ENCODE measurements at regions not wholly inside any gene's neighbourhood (a gene's known extent, or its start where the extent isn't known, plus 50 kb on each side); places are given as distances from the start of the nearest gene placed in this dataset.
"Not testable (repeated sequence)": the region's sequence is repeated elsewhere in the genome, so short reads cannot be mapped to it uniquely, and the experiment has no call there.

DNA sequence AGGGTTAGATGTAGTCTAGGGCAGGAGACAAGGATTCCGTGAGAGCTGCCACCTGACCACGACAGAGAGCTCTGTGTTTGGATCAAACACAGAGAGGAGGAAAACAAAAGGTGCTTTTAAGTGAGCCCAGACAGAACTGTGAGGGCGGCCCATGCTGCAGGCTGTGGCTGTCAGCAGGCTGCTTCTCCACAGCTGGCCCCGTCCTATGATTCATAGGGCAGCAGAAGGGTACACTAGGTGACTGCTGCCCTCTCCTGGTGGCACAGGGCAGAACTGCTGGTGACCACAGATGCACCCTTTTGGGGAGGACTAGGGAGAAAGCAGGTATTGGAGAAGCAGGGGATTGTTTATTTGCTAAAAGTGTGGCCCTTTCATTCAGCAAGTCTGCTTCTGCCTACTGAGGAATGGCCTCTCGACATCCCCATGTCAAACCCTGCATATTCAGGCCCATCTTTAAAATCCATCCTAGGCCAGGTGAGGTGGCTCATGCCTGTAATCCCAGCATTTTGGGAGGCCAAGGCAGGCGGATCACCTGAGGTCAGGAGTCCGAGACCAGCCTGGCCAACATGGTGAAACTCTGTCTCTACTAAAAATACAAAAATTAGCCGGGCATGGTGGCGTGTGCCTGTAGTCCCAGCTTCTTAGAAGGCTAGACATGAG lies 234.4 kb upstream of the FRG2C start:
- H3K9me3 Mint-ChIP-seq; H3K4me3 Mint-ChIP-seq; H3K27me3 Mint-ChIP-seq (ENCODE audit: low read depth); H3K27ac Mint-ChIP-seq; ATAC-seq; H3K4me1 Mint-ChIP-seq; POLR2A ChIA-PET: not testable (repeated sequence)
- CTCF ChIA-PET = interaction anchor here (0.6 to 1.4 kb wide), 7 partner anchors 64 to 238 kb away, joined by 3 to 4 read pairs (median 3); no protein-coding TSS in a partner anchor
- H3K36me3 Mint-ChIP-seq = peaks cover 17% of the 10 kb centered on the region
- TF ChIP-seq ZNF121 (CRISPR knock-in tag; IDR thresholded peaks at IDR 0.05) (0 out of 2 replicates have a peak, but pooled peaks have one; percentile 7), CTCF (IDR thresholded peaks at IDR 0.05) (peak; percentile 74)
- peak; percentile 79 for DNase-seq (ENCODE audit: low spot score)

GRCh38 chr3:75430406-75430805 lies 233.7 kb upstream of the FRG2C start:
- DNase-seq (ENCODE audit: low spot score); H3K4me3 Mint-ChIP-seq; H3K27ac Mint-ChIP-seq; ATAC-seq; H3K27me3 Mint-ChIP-seq (ENCODE audit: low read depth); POLR2A ChIA-PET; H3K9me3 Mint-ChIP-seq; H3K4me1 Mint-ChIP-seq: not testable (repeated sequence)
- H3K36me3 Mint-ChIP-seq = peaks cover 17% of the 10 kb centered on the region
- CTCF ChIA-PET = interaction anchor here (1.3 kb wide), 1 partner anchor 238 kb away, joined by 3 read pairs; no protein-coding TSS in a partner anchor

DNA sequence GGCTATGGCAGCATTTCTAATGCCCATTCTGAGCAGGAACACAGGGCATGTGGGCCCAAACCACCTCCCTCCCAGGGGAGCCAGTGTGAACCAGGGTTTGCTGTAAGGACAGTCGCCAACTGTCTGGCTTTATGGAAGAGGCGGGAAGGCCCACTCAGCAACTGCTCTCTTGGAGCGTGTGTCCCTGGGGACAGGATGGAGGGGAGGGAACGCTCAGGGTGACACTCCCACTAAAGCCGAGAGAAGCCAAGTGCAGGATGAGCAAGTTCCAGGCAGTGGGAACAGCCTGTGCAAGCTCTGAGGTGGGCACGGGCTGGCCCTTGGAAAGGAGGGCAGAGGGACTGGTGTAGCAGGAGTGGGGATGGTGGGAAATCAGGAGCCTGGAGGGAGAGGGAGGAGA lies 233.0 kb upstream of the FRG2C start:
- H3K27ac Mint-ChIP-seq; DNase-seq (ENCODE audit: low spot score); ATAC-seq; H3K9me3 Mint-ChIP-seq; H3K4me3 Mint-ChIP-seq; POLR2A ChIA-PET; H3K27me3 Mint-ChIP-seq (ENCODE audit: low read depth): not testable (repeated sequence)
- H3K36me3 Mint-ChIP-seq = peaks cover 17% of the 10 kb centered on the region
- peaks cover 10% of the 10 kb centered on the region for H3K4me1 Mint-ChIP-seq
- CTCF ChIA-PET = interaction anchor here (1.3 kb wide), 1 partner anchor 239 kb away, joined by 3 read pairs; no protein-coding TSS in a partner anchor

- not testable (repeated sequence) for ATAC-seq
These were observed 231.7 kb upstream of the FRG2C start for GRCh38 chr3:75432466-75432865.

DNA sequence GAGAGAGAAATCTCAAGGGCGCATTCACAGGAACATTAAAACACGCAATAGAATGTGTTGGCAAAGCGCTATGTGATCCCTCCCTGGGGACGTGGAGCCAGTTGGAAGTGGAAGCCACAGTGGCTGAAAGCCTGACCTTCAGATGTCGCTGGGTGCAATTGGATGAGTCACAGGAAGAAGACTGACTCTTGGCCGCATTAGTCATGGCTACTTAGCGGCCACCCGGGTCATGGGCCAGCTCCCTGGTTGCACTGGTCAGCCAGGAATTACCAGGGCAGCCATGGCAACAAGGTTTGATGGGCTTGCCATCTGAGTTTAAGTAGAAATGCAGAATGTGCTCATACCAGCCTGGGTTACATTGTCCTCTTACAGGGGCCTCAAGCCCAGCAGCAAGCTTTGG lies 231.2 kb upstream of the FRG2C start:
- H3K9me3 Mint-ChIP-seq; DNase-seq (ENCODE audit: low spot score); H3K27me3 Mint-ChIP-seq (ENCODE audit: low read depth); POLR2A ChIA-PET; ATAC-seq; H3K27ac Mint-ChIP-seq: not testable (repeated sequence)
- peaks cover 13% of the 10 kb centered on the region for H3K36me3 Mint-ChIP-seq
- peak overlapping the region; percentile 93; the same call in 1 of the 2 replicates for H3K4me3 Mint-ChIP-seq
- CTCF ChIA-PET = interaction anchor here (1.1 kb wide), 1 partner anchor 241 kb away, joined by 3 read pairs; no protein-coding TSS in a partner anchor
- peaks cover 15% of the 10 kb centered on the region for H3K4me1 Mint-ChIP-seq

More at GRCh38 chr3:75432466-75432865, 231.7 kb upstream of the FRG2C start:
- POLR2A ChIA-PET; H3K4me3 Mint-ChIP-seq; CTCF ChIA-PET; DNase-seq (ENCODE audit: low spot score); H3K27me3 Mint-ChIP-seq (ENCODE audit: low read depth); H3K27ac Mint-ChIP-seq; H3K9me3 Mint-ChIP-seq: not testable (repeated sequence)
- peaks cover 15% of the 10 kb centered on the region for H3K4me1 Mint-ChIP-seq
- peaks cover 13% of the 10 kb centered on the region for H3K36me3 Mint-ChIP-seq

DNA sequence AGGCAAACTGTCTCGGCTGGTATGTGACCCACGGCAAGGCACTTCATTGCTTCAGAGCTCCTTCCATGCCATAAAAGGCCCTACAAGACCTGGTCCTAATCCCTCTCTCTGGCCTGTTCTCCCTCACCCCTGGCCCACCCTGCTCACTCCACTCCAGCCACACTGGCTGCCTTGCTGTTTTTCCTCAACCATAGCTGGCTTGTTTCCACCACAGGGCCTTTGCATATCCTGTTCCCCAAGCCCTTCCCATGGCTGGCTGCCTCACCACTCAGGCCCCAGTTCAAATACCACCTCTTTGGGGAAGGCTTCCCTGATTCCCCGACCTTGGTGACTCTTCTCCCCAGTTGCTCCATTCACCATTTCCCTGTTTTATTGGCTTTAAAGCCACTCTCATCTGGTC lies 230.8 kb upstream of the FRG2C start:
- H3K4me1 Mint-ChIP-seq = peaks cover 15% of the 10 kb centered on the region
- DNase-seq (ENCODE audit: low spot score); H3K27me3 Mint-ChIP-seq (ENCODE audit: low read depth); H3K9me3 Mint-ChIP-seq; H3K27ac Mint-ChIP-seq; POLR2A ChIA-PET; ATAC-seq: not testable (repeated sequence)
- H3K4me3 Mint-ChIP-seq = peak overlapping the region; percentile 93
- CTCF ChIA-PET = interaction anchor here (1.1 kb wide), 1 partner anchor 242 kb away, joined by 3 read pairs; no protein-coding TSS in a partner anchor
- peaks cover 13% of the 10 kb centered on the region for H3K36me3 Mint-ChIP-seq

- CTCF ChIA-PET = interaction anchor here (1.1 kb wide), 1 partner anchor 243 kb away, joined by 3 read pairs; no protein-coding TSS in a partner anchor
- H3K27me3 Mint-ChIP-seq (ENCODE audit: low read depth); ATAC-seq; H3K9me3 Mint-ChIP-seq; POLR2A ChIA-PET: not testable (repeated sequence)
- Mint-ChIP-seq H3K27ac (peak overlapping the region; percentile 53), H3K4me1 (peaks cover 18% of the 10 kb centered on the region), H3K4me3 (peak overlapping the region; percentile 93), H3K36me3 (peaks cover 11% of the 10 kb centered on the region)
- TF ChIP-seq KAT7 (CRISPR knock-in tag; IDR thresholded peaks at IDR 0.05; ENCODE audit: borderline replicate concordance) = 0 out of 2 replicates have a peak, but pooled peaks have one; percentile 37
- TF ChIP-seq CREM (CRISPR knock-in tag; IDR thresholded peaks at IDR 0.05) = 0 out of 2 replicates have a peak, but pooled peaks have one; percentile 20
- 0 out of 2 replicates have a peak, but pooled peaks have one; percentile 18 for TF ChIP-seq ZNF232 (CRISPR knock-in tag; IDR thresholded peaks at IDR 0.05)
- DNase-seq (ENCODE audit: low spot score) = peak; percentile 28
These were observed 229.7 kb upstream of the FRG2C start for GRCh38 chr3:75434276-75434912.

Measured in WTC11 (cell line).